GM21825 (cell line): ENCODE measurements at regions not wholly inside any gene's neighbourhood (a gene's known extent, or its start where the extent isn't known, plus 50 kb on each side); places are given as distances from the start of the nearest gene placed in this dataset.

Experiments used
- ATAC-seq: cut with Tn5 transposase; IDR thresholded peaks from one replicate; pipeline ENCODE4 v1.9.1; 2021; ENCODE audit warnings: mild to moderate bottlenecking, moderate library complexity; ENCODE audit not compliant: unreplicated experiment

DNA sequence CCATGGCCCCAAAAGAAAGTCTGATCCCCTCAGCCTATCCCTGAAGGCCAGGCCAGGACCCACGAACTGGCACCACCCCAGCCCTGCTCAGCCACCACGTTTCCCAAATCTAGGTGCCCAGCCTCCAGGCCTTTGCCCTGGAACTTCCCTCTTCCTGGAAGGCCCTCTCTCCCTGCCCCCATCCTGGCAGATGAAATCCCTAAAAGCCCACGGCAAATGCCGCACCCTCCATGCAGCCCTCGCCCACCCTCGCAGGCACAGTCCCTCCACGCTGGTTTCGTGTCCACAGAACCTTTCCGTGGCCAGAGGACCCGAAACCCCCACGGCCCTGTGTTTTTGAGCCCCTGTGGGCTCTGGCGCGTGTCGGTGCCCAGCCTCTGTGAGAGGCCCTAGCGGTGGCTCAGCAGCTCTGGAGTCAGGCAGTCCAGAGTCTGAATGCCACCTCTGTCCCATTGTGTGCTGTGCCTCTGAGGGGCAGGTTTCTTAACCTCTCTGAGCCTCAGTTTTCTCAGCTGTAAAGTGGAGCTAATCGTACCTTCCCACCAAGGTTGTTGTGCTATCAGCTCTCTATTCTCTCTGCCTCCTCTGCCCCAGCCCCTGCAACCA is 138.5 kb upstream of the IQSEC1 start:
- ATAC-seq, result no peak

DNA sequence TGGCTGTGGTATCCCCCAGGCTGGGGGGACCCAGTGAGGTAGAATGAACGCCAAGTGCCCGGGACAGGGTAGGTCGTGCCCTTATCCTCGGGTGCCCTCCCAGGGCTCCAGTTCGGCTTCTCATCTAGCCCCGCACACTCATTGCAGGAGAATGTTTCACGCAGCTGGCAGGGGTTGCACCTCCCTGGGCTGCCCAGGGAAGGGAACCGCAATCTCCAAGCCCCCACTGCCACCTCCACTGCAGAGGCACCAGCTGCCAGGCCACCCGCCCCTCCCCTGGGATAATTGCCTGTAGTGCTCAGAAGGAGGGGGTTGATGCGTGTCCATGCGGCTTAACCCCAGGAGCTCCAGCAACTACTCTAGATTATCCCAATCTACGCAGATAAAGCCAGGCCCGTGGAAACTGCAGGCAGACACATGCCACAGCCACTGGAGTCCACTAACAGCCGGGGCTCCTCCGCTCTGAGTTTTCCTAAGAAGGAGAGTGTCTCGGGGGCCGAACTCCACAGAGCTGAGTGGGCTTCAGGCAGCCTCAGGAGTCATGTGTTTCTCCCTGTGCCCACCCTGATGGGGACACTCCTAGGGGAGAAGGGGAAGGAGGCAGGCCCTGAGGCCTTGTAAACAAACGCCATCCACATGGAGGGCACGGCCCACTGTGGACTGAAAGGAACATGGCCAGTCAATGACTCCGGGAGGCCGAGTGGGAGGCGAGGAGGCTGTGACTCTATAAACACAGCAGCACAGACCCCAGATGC is 137.2 kb upstream of the IQSEC1 start:
- ATAC-seq, result no peak

DNA sequence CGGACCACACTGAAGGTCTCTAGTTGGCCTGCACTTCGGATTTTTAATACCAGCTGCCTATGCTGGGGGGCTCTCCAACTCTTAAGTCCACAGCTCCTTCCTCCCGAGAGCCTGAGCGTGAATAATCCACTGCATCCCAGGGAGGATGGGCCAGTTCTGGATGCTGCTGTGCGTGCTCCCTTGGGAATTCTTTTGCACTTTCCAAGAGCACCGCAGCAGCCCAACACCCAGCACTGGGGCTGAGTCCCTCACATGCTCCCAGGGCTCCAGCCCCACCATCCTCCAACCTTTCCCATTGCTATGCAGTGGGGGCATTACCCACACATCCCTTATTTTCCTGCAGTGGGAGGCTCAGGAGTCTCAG is 136.4 kb upstream of the IQSEC1 start:
- no peak for ATAC-seq

DNA sequence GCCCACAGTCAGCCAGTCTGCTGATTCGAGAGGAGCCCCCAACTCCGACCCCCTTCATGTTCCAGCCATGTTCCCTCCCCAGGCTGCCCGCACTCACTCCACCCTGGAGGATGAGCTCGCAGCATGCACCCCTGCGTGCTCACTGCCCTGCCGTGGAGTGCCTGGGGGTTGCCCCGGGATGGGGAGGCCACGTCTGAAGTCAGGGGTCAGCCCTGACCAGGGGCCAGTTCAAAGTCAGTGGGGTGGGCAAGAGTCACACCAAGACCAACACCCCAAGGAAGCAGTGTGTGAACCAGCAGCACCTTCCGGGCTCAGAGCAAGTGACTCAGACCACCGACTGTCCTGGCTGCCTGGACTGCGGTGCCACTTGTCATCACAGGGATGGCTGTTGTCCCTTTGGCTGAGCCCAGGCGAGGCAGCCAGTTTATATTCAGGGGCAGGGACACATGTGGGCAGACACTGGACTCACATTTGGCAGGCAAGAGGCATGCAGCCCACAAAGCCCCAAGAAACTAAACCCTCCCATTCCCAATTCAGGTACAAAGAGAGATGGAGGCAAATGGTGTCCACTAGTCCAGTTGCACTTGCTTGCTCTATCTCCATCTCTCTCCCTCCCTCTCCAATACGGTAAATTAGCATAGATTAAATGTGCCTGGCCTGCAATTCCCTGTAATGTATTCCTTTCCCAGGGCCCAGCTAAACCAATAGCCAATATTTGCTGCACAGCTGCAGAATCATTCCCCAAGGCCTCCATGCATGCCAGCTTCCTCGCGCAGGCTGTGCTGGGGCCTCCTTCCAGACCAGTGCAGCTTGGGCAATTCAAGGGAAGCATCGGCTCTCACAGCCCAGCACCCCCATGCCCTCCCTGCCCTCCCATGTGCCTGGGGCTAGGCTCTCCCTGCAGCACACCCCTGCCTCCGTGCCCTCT is 135.7 kb upstream of the IQSEC1 start:
- no peak for ATAC-seq

DNA sequence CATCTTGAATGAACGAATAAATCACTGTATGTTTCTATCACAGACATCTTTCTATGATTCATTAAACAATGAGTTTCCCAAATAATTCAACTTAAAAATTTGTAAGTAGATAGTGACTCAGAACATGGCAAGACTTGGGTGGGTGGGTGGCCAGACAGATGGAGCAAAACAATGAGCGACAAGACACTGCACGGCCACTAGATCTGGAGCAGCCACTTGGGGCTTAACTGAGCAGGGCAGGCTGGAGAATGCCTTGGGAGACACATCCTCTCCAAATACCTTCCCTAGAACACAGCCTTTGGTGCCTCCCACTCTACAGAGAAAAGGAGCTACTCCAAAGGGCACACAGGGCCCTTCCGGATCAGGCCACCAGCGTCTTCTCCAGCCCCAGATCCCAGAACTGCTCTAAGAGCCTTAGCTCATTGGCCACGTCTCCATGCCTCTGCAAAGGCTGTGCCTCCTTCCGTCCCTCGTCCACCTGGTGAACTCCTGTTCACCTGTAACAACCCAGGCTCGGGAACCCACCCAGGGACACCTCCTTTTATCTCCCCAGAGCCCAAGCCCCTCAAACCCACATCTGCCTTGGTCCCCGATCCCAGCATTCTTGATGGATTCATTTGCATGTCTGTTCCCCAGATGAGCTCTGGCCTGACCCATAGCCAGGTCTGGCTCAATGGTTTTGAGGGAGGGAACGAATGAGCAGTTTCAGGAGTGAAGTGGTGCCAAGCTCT is 134.9 kb upstream of the IQSEC1 start:
- no peak for ATAC-seq

DNA sequence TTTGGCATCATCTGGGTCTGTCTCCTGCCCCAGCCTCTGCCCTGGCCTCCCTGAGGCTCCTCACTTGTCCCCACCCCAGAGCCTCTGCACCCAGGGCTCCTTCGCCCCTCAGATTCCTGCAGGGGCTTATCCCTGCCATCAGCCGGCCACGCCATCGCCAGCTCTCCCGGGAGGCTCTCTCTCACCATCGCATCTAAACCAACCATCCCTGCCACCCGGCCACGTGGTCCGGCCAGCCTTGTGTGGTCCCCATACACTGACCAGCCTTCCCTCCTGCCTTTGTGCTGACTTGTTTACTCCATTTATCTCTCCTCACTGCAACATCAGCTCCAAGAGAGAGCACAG is 134.3 kb upstream of the IQSEC1 start:
- no peak for ATAC-seq

DNA sequence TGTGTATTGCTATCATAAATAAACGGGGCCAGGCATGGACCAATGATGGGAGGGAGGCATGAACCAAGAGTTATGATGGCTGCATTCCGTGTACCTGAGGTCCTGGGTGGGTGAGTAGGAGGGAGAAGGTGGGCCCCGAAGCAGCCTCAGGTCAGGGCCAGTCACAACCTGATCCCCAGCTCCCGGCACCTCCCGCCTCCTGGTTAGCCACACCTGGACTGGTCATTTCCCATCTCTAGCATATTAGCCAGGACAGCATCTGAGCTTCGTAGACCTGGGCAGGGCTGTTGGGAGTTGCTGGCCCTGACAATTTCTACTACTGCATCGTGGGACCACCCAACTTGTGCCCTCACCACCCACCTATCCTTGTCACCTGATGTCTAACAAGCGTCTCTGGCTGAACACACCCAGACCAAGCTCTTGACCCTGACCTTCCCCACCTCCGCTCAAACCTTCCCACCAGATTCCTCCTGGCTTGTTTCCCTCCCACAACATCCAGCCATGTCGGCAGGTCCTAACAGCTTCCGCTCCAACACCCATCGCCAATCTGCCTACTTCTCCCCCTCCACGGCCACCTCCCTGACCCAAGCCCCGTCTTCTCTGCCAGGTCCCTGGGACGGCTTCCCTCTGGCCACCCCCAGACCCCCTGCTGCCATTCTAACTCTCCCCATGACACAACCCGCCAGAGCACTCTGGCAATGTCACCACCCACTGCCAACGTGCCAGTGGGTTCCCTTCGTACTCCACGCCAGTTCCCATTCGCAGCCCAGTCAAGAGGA is 133.8 kb upstream of the IQSEC1 start:
- no peak for ATAC-seq

DNA sequence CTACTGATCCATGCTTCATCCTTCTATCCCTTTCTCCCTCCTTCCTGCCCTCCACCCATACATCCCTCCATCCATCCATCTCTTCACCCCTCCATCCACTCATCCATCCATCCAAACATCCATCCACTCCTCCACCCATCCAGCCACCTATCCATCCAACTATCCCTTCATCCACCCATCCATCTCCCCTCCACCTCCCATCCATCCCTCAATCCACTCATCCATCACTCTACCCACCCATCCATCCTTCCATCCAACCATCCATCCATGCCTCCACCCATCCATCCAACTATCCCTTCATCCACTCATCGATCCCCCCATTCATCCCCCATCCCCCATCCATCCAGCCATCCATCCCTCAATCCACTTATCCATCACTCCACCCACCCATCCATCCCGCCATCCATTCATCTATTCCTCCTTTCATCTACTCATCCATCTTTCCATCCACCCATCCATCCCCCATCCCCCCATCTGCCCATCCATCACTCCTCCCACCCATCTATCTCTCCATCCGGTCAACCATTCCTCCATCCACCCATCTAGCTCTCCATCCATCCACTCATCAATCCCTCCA is 132.4 kb upstream of the IQSEC1 start:
- ATAC-seq, result no peak

DNA sequence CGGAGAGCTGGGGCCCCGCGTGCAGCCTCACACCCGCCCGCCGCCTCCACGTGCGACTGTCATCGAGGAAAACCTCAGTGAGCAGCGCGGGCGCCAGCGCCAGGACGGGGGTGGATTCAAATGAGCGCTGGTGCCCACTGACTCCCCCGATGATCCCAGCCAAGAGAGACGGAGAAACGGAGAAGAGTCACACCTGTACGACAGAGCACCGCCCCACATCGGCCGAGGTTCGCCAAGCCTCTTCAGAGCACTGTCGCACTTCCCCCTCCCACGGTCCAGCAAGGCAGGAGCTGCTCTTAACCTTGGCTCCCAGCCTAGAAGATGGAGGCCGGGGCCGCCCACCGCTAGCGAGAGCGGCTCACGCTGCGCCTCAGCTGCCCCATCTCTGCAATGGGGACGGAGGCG is 130.9 kb upstream of the IQSEC1 start:
- ATAC-seq, result no peak

DNA sequence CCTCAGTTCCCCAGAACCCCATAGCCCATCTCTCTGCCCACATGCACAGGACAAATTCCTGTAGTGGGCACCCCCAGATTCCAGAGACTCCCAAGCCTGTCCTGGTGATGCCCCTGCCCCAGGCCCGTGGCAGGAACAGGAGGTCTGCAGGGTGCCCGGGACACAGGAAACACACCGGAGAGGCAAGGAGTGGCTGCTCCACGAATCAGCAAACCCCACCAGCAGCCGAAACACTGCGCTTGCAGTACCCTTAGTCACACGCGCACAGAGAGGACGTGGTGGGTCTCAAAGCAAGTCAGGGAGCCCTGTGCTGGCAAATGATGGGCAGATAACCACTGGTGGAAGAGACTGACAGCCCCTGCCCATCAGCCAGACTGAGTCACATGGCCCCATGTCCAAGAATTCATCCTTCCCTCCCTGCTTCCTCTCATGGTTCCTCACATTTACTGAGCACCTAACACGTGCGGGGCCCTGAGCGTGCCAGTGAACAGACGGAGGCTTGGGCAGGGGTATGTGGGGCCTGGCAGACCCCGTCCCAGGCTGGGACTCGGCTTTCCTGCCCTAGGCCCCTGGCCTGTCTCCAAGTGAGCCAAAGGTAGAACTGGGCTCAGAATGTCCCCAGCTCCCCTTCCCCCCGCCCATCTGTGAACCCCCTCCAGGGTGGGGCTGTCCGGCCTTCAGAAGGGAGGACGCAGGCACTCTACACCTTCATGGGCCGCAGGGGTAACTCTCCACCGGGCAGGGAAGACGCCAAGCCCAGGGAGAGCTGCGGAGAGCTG is 130.4 kb upstream of the IQSEC1 start:
- ATAC-seq, result no peak

DNA sequence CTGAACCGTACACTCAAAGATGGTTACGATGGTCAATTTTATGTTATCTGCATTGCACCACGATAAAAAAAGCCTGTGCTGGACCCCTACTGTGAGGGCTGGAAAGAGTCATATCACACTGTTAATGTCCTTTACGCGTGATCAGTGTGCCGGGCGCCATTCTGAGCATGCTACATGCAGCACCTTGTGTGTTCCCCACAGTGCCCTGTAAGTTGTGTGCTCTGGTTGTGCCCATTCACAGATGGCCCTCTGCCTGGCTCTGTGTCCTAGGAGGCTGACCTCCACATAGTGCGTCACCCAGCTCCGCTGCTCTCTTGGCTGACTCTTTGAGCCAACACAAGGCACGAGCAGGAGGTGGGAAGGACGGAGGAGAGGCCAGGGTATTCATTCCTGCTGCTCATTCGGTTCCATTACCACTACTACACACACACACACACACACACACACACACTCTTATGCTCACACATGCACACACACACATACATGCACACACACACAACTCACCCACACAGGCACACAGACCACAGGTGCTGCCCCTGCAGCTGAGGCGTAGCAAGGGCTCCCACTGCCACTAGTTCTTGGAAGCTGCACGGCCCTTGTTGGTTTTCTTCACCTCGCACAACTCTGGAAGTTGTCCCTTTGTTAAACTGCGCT is 129.6 kb upstream of the IQSEC1 start:
- ATAC-seq, result no peak

DNA sequence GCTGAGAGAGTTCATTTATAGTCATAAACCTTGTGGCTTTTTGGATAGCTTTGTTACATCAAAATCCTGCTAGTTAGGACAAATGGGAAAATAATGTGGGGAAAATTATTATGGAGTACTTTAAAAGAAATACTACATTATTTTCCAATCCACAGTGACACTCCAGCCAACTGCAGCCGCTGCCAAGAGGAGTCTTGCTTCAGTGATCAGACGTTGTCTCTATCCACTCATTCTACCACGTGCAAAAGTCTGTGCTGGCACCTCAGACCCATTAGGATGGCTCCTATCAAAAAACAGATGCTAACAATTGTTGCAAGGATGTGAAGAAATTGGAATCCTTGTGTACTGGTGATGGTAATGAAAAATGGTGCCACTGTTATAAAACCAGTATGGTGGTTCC is 128.6 kb upstream of the IQSEC1 start:
- ATAC-seq, result no peak

DNA sequence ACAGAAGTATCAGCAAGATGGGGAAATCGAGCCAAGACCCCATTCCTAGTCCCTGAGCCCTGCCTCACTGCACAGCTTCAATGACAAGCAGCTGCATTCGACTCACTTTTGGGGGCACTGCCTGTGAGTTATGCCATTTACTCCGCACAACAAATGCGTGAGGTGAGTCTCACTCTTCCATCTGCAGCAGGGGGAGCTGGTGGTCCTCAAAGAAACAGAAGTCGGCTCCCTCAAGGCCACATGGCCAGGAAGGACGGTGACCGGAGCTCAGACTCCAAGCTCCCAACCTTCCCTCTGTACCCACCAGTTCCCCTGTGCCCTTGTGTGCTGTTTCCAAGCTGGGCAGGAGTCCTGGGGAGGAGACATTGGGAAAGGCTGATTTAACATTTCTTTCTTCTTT is 127.7 kb upstream of the IQSEC1 start:
- ATAC-seq, result no peak

DNA sequence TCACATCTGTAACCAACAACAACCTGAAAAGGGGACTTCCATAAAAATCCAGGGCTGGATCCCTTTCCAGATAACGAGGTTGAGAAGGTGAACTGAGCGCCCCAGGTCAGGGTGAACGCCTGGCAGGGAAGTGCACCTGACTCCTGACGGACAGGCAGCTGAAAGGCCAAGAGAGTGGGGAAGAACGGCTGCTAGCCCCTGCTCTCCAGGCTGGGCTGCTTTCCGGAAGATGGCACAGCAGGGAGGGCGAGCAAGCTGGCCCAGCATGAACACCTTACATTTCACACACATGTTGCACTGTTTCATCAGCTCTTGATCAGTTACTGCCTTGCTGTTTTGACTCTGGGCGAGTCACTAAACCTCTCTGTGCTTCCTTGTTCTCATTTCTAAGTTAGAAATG is 127.2 kb upstream of the IQSEC1 start:
- ATAC-seq, result no peak

DNA sequence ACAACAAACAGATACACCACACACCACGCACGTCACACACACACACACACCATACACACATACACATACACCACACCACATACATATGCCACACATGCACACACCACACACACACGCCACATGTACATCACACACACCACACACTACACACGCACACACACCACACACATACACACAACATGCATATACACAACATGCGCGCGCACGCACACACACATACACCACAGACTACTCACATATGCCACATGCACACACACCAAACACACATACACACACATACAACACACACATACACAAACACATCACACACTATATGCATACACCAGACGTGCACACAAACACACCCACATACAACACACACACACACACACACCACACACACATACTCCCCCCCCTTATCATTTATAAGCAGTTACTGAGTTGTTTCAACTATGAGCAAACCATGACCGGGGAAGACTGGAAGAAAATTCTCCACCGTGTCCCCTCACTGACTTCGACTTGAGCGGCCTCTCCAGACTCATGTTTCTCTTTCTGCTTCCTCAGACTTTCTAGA is 126.7 kb upstream of the IQSEC1 start:
- no peak for ATAC-seq

DNA sequence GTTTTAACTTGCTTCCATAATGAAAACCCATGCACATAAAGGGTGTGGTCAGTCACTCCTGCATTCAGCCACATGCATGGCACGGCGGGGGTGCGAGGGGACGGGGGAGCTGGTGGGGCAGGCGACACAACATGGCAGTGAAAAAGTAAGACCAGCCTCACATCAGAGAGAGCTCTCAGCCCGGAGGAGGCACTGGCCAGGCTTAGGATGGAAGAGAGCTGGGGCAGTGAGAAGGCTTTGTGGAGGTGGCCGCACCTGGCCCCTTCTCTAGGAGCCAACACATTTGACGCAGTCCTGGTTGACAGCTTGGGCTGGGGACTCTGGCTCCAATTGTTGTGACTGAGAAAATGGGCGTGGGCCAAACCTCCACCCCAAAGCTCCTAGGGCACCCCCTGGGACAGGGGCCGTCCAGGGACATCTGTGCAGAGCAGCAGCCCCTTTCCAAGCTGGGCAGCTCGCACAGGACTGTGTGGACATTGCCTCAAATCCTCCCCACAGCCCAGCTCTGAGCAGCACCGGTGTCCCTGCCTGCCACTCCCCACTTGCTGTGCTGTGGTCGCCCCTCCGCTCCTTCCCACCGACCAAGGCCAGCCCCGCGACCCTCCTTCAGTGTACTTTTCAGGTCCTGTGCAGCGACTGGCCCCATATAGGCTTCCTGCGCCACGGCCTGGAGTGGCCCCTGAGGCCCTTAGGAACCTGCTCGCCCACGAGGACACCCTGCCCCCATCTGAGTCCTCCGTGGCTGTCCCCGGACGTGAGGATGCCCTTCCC is 126.0 kb upstream of the IQSEC1 start:
- no peak for ATAC-seq

DNA sequence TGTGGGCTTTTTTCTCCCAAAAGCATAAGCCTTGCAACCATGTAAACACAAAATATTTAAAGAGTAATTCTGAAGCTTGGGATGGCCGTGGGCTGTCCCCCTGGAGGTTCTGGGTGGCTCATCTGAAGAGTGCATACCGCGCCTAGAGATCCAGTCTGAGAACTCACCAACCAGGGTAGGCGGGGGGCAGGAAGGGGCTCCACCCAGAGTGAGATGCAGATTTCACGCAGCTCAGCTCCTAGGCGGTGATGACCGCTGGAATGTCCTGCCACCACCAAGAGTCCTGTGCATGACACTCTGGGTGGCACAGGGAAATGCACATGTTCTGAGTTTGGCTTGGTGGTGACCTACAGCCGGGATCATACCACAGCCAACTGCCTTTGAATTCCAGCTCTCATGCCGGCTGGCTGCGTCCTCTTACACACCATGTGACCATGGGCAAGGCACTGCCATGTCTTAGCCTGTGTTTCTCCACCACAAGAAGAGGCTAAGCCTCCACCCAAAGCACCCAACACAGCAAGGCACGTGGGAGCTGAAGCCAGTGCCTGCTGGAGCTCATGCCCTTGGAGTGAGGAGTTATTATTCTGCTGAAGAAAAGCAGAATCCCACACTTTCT is 125.1 kb upstream of the IQSEC1 start:
- ATAC-seq, result no peak
